ENCODE measurements at regions not wholly inside any gene's neighbourhood (a gene's known extent, or its start where the extent isn't known, plus 50 kb on each side); places are given as distances from the start of the nearest gene placed in this dataset.
"Not testable (repeated sequence)": the region's sequence is repeated elsewhere in the genome, so short reads cannot be mapped to it uniquely, and the experiment has no call there.

- no peak for DNase-seq
Observed at GRCh38 chr2:75994759-75995158, 284.0 kb upstream of the GCFC2 start.

DNA sequence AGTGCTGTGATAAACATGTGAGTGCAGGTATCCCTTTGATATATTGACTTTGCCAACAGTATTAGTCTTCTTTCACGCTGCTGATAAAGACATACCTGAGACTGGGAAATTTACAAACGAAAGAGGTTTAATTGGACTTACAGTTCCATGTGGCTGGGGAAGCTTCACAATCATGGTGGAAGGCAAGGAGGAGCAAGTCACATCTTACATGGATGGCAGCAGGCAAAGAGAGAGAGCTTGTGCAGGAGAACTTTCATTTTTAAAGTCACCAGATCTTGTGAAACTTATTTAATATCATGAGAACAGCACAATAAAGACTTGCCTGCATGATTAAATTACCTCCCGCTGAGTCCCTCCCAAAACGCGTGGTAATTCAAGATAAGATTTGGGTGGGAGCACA is 277.9 kb upstream of the GCFC2 start:
- DNase-seq: not testable (repeated sequence)

GRCh38 chr2:75986617-75987016 is 275.9 kb upstream of the GCFC2 start:
- DNase-seq: no peak

DNA sequence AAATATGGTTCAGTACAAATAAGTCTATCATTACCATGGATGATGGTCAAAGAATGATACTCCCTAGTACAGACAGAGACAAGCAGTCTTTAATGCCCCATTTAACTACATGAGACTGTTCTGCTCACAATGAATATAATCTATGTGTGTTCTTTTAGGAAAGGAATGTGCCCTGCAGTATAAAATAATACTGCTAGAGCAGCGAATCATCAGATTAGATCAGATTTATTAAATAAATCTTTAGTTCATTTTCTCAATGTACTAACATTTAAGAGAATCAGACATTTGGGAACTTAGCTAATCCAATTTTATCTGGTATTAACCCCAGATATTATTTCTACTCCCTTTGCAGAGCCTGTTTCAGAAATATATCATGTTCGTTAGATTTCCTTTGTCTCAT is 272.0 kb upstream of the GCFC2 start:
- no peak for DNase-seq

DNA sequence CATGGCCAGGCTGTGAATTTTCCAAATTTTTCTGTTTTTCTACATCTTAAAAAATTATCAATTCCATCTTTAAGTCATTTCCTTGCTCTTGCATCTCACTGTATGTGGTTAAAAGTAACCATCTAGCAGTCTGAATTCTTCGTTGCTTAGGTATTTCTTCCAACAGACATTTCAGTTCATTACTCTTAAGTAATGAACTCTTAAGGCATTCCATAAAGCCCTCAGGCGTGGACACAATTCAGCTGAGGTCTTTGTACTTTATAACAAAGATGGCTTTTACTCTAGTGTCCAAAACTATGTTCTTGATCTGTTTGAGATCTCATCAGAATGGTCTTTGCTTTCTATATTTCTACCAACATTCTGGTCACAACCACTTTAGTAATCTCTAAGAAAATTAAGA is 253.9 kb upstream of the GCFC2 start:
- DNase-seq: no peak

- DNase-seq: no peak
Observed at GRCh38 chr2:75960472-75961009, 249.8 kb upstream of the GCFC2 start.

DNA sequence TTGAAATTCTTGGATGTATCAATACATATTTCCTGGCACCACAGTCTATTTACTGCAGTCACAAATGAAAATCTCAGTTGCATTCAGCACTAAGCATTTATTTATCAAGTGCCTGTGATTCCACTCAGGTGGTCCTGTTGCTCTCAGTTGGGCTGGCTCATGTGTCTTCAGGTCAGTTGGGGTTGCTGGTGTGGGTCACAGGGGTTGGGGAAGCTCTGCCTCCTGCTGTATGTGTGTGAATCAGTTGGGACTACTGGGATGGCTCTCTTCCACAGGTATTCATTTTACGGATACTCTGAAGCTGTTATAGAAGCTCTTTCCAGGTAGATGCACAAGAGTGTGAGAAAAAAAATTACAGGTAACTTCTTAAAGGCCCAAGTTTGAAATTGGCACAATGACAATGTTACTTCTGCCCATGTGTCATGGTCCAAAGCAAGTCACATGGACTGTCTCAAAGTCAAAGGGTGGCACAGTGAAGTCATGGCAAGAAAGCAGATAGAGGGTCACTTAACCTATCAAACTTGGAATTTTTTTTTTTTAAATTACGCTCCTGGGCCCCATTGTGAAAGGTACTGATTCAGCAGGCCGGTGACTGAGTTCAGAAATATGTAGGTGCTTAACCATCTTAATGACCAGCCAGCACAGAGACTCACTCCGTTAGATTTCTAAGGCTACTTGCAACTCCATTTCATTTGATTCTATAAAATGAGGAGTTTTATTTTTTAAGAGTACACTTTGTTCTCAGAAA is 249.2 kb upstream of the GCFC2 start:
- DNase-seq: no peak

GRCh38 chr2:75954761-75955160 is 244.0 kb upstream of the GCFC2 start:
- DNase-seq: no peak

- no peak for DNase-seq
Observed at GRCh38 chr2:75952173-75952572, 241.5 kb upstream of the GCFC2 start.

DNA sequence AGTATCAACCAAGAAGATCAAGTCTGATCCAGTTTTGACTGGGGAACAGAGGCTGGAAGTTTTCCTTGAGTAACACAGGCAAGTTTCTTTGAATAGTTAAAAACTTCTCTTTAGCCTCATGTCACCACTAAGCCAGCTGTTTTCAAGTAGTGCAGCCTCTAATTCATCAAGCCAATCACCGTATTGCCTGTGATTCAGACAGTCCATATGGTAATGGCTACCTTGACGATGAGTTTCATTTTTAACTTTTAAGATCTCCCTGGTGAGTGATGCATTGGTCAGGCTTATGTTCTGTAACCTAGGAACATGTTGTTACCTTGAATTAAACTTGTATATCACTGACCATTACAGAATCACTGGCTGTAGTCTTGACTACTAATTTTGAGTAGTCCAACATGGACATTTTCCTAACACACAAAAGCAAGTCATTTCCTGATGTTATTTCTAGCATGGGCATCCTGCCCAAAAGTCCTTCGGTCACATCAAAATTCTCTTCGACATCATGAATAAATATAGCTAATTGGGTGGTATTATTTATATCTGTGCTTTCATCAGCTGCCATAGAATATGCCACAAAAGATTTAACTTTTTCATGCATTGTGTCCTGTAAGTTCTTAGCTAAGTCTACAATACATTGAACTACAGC is 238.8 kb upstream of the GCFC2 start:
- DNase-seq: no peak

GRCh38 chr2:75936311-75936710 is 225.6 kb upstream of the GCFC2 start:
- DNase-seq: no peak

DNA sequence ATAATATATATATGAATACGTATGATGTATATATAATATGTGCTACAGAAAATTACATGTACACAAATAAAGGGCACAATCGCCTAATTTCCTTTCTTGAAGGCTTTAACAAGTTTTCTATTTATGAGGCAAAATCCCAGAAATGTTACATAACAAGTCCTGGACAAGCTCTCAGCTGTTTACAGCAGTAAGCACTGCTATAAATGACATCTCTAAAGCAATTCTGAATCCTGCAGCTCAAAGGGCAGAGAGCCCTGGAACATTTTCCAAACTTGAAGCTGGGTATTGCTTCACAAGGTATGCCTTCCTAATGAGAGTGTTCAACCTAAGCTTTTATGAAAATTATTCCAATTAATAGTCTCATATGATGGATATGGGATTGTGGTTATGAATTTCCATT is 222.3 kb upstream of the GCFC2 start:
- DNase-seq: no peak

DNA sequence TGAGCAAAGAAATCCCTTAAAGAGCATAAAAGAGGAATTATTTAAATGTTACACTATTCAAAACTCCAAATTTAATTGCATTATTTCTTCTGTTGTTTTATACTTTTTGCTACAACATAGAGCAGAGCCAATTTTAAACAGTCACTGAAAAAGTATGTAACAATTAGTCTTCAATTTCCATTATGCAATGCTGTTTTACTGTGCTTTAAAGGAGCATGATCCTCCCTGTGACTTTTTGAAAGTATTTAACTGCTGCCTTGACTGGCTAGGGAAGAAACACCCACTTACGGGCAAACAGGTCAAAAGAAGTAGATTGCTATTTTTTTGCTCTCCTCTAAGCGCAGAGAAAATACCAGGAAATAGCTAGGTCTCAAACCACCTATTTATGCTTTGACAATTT is 217.4 kb upstream of the GCFC2 start:
- no peak for DNase-seq

GRCh38 chr2:75925331-75926024 is 214.8 kb upstream of the GCFC2 start:
- DNase-seq: no peak

DNA sequence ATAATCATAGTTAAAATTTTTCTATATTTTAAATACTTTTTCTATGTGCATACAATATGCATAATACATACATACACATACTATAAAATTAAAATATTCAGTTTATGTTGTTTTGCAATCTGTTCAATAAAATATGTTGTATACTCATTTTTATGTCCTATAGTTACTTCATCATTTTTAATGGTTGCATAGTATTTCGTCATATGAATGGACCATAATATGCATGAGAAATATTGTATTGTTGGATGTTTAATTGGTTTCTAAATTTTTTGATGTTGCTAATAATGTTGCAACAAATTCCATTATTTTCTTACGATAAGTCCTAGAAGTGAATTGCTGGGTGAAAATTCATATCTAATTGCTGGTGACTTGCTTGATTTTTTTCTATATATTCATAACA is 211.5 kb upstream of the GCFC2 start:
- DNase-seq: no peak

DNA sequence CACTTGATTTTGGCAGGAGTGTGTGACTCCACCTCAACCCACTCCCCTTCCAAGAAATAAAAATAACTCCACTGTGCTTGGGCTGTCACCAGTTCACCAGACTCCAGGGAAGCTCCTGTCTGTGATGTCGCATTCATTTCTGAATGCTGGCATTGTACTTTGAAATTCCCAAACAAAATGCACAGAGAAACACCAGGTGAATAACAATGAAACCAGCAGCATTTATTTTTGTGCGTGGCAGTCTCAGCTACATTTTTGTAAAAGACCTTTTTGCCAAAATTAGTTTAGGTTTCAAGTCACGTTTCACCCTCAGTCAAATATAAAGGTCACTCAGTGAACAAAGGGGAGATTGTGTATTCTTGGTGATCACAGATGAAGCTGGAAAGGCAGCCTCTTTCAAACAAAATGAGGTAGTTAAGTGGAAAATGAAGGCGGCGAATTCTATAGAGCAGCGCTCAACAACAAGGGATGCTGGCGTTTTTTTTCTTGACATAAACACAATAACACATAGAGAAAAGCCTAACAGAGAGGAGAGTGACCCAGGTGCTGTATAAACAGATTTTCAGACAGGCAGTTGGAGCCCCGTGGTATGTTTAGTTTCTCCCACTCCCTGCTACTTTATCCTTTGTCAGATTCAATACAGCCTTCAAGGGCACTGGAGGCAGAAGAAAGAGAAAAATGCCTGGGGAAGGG is 210.3 kb upstream of the GCFC2 start:
- DNase-seq: no peak

DNA sequence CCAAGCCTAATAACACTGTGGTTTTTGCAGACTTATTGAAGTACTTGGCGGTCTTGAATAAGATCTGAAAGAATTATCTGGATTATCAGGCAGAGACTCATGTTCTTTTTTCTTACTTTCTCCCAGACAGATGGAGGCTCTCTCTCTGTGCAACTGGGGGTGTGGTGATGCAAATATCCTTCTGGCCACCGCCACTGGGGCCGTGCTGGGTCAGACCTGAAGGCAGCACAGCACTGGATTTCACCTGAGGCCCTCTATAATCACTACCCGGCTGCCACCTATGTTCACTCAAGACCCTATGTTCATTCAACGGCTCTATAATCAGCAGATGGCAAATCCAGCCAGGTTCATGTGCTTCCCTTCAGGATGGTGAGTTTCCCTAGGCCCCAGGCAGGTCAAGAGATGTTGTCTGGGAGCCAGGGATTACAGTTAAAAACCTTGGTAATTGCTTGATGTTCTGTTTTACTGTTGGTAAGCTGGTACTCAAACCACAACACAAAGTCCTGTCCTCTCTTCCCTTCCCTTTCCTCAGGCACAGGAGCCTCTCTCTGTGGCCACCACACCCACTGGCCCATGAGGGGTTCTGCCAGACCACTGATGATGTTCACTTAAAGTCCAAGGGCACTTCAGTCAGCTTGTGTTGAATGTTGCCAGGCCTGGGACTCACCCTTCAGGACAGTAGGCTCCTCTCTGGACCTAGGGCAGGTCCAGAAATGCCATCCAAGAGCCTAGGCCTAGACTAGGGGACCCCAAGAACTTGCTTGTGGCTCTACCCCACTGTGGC is 205.3 kb upstream of the GCFC2 start:
- no peak for DNase-seq

DNA sequence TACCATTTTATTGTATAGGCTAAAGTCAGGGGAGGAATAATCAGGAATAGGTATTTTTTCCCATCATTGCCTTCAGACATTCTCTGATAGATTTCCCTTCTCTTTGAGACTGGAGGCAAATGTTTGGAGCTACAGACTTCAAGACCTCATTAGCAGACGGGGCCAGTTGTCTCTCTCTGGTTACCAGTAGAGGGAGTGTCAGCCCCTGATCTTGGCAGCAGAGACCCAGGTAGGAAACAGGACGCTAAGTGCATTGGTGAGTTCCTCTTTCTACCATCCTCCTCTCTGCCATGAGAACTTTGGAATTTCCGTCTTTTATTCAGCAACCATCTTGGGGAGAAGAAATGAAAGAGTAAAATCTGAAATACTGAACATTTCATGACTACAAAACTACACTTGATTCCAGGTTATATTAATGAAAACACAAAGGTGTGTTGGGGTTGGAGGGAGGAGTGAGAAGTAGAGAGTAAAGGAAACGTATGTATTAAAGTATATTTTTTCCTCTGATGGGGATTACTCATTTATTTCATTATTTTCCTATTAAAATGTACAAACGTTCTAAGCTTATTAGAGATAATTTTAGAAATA is 186.2 kb upstream of the GCFC2 start:
- no peak for DNase-seq

GRCh38 chr2:75894170-75894569 is 183.5 kb upstream of the GCFC2 start:
- DNase-seq: no peak

DNA sequence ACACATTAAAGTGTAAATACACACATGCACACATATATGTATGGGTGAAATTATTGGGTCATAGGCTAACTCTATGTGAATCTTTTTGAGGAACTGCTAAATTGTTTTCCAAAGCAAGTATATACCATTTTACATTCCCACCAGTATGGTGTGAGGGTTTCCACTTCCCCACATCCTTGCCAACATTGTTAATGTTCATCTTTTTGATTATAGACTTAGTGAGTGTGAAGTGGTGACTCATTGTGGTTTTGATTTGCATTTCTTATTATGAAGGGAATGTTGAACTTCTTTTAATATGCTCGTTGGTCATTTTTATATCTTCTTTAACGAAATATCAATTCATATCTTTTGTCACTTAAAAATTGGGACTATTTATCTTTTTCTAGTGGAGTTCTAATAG is 181.8 kb upstream of the GCFC2 start:
- no peak for DNase-seq

GRCh38 chr2:75882530-75882929 is 171.8 kb upstream of the GCFC2 start:
- no peak for DNase-seq

GRCh38 chr2:75875606-75876005 is 164.9 kb upstream of the GCFC2 start:
- DNase-seq: not testable (repeated sequence)

All from skin of body (tissue), 1 donor.